ENCODE measurements at regions not wholly inside any gene's neighbourhood (a gene's known extent, or its start where the extent isn't known, plus 50 kb on each side); places are given as distances from the start of the nearest gene placed in this dataset.

- peaks cover 11% of the 10 kb centered on the region for H3K9me3 Mint-ChIP-seq (ENCODE audit: low read depth)
- DNase-seq = no peak
- ChIA-PET CTCF (no interaction called here), POLR2A (no interaction called here)
- no peak overlapping the region for H3K4me3 Mint-ChIP-seq
- intact Hi-C loops (cut with DNase I, micrococcal nuclease) = no loop called here
- H3K4me1 Mint-ChIP-seq = no peaks in the 10 kb centered on the region
- no peak overlapping the region for H3K27ac Mint-ChIP-seq
- H3K27me3 Mint-ChIP-seq = no peaks in the 10 kb centered on the region
- H3K36me3 Mint-ChIP-seq (ENCODE audit: low read depth) = no peaks in the 10 kb centered on the region
- ATAC-seq = no peak
Measured at GRCh38 chr18:77530732-77531131, 281.1 kb downstream of the GALR1 start.

- DNase-seq (no peak), ATAC-seq (no peak)
- ChIA-PET CTCF (interaction anchor here (0.6 kb wide), 1 partner anchor 10 kb away, joined by 3 read pairs; no protein-coding TSS in a partner anchor), POLR2A (no interaction called here)
- Mint-ChIP-seq H3K9me3 (ENCODE audit: low read depth) (peaks cover 4% of the 10 kb centered on the region), H3K27ac (no peak overlapping the region), H3K4me3 (no peak overlapping the region), H3K36me3 (ENCODE audit: low read depth) (no peaks in the 10 kb centered on the region), H3K27me3 (peaks cover 9% of the 10 kb centered on the region), H3K4me1 (no peaks in the 10 kb centered on the region)
- intact Hi-C loops (cut with DNase I, micrococcal nuclease) = no loop called here
Measured at GRCh38 chr18:77539860-77540259, 290.2 kb downstream of the GALR1 start.

- Mint-ChIP-seq H3K9me3 (ENCODE audit: low read depth) (no peaks in the 10 kb centered on the region), H3K4me3 (no peak overlapping the region), H3K36me3 (ENCODE audit: low read depth) (no peaks in the 10 kb centered on the region), H3K27me3 (peaks cover 5% of the 10 kb centered on the region), H3K4me1 (no peaks in the 10 kb centered on the region), H3K27ac (no peak overlapping the region)
- CTCF ChIA-PET = interaction anchor here (0.6 kb wide), 1 partner anchor 1359 kb away, joined by 4 read pairs; no protein-coding TSS in a partner anchor
- intact Hi-C loops (cut with DNase I, micrococcal nuclease) = no loop called here
- DNase-seq (no peak), ATAC-seq (no peak)
- POLR2A ChIA-PET = no interaction called here
Measured at GRCh38 chr18:77544792-77545191, 295.1 kb downstream of the GALR1 start.

GRCh38 chr18:77547757-77548156, 298.1 kb downstream of the GALR1 start:
- CTCF ChIA-PET = no interaction called here
- no peak for ATAC-seq
- H3K9me3 Mint-ChIP-seq (ENCODE audit: low read depth) = no peaks in the 10 kb centered on the region

GRCh38 chr18:77548790-77549420, 299.3 kb downstream of the GALR1 start:
- ChIA-PET POLR2A (no interaction called here), CTCF (no interaction called here)
- Mint-ChIP-seq H3K9me3 (ENCODE audit: low read depth) (no peaks in the 10 kb centered on the region), H3K36me3 (ENCODE audit: low read depth) (no peaks in the 10 kb centered on the region), H3K4me1 (no peaks in the 10 kb centered on the region), H3K4me3 (no peak overlapping the region), H3K27me3 (peaks cover 4% of the 10 kb centered on the region), H3K27ac (no peak overlapping the region)
- no peak for ATAC-seq
- no peak for DNase-seq
- intact Hi-C loops (cut with DNase I, micrococcal nuclease) = no loop called here

More at GRCh38 chr18:77547757-77548156, 298.1 kb downstream of the GALR1 start:
- Mint-ChIP-seq H3K27me3 (peaks cover 4% of the 10 kb centered on the region), H3K4me3 (no peak overlapping the region), H3K36me3 (ENCODE audit: low read depth) (no peaks in the 10 kb centered on the region), H3K27ac (no peak overlapping the region), H3K4me1 (no peaks in the 10 kb centered on the region)
- no peak for DNase-seq
- intact Hi-C loops (cut with DNase I, micrococcal nuclease) = no loop called here
- POLR2A ChIA-PET = no interaction called here

- POLR2A ChIA-PET = interaction anchor here (0.6 kb wide), 1 partner anchor 1432 kb away, joined by 3 read pairs; no protein-coding TSS in a partner anchor
- no peaks in the 10 kb centered on the region for H3K9me3 Mint-ChIP-seq (ENCODE audit: low read depth)
- CTCF ChIA-PET = no interaction called here
- ATAC-seq = no peak
- intact Hi-C loops (cut with DNase I, micrococcal nuclease) = no loop called here
- H3K27me3 Mint-ChIP-seq = peaks cover 8% of the 10 kb centered on the region
- no peak overlapping the region for H3K27ac Mint-ChIP-seq
- DNase-seq = no peak
- no peaks in the 10 kb centered on the region for H3K36me3 Mint-ChIP-seq (ENCODE audit: low read depth)
- H3K4me1 Mint-ChIP-seq = no peaks in the 10 kb centered on the region
- no peak overlapping the region for H3K4me3 Mint-ChIP-seq
Measured at GRCh38 chr18:77550625-77551024, 301.0 kb downstream of the GALR1 start.

GRCh38 chr18:77551055-77551454, 301.4 kb downstream of the GALR1 start:
- intact Hi-C loops (cut with DNase I, micrococcal nuclease) = no loop called here
- H3K27me3 Mint-ChIP-seq = peaks cover 7% of the 10 kb centered on the region
- no peak for ATAC-seq
- H3K27ac Mint-ChIP-seq = no peak overlapping the region
- no peaks in the 10 kb centered on the region for H3K36me3 Mint-ChIP-seq (ENCODE audit: low read depth)
- no peaks in the 10 kb centered on the region for H3K9me3 Mint-ChIP-seq (ENCODE audit: low read depth)
- no peak overlapping the region for H3K4me3 Mint-ChIP-seq
- no peaks in the 10 kb centered on the region for H3K4me1 Mint-ChIP-seq
- POLR2A ChIA-PET = interaction anchor here (0.6 kb wide), 1 partner anchor 1432 kb away, joined by 3 read pairs; no protein-coding TSS in a partner anchor
- CTCF ChIA-PET = no interaction called here
- no peak for DNase-seq

- Mint-ChIP-seq H3K27ac (no peak overlapping the region), H3K9me3 (ENCODE audit: low read depth) (no peaks in the 10 kb centered on the region)
- CTCF ChIA-PET = no interaction called here
Measured at GRCh38 chr18:77552945-77553344, 303.3 kb downstream of the GALR1 start.

GRCh38 chr18:77554061-77554460, 304.4 kb downstream of the GALR1 start:
- ATAC-seq (no peak), DNase-seq (no peak)
- POLR2A ChIA-PET = no interaction called here
- CTCF ChIA-PET = no interaction called here
- intact Hi-C loops (cut with DNase I, micrococcal nuclease) = no loop called here
- Mint-ChIP-seq H3K4me1 (no peaks in the 10 kb centered on the region), H3K27me3 (peaks cover 13% of the 10 kb centered on the region), H3K9me3 (ENCODE audit: low read depth) (no peaks in the 10 kb centered on the region), H3K36me3 (ENCODE audit: low read depth) (no peaks in the 10 kb centered on the region), H3K27ac (no peak overlapping the region), H3K4me3 (no peak overlapping the region)

More at GRCh38 chr18:77552945-77553344, 303.3 kb downstream of the GALR1 start:
- POLR2A ChIA-PET = no interaction called here
- H3K4me3 Mint-ChIP-seq = no peak overlapping the region
- intact Hi-C loops (cut with DNase I, micrococcal nuclease) = no loop called here
- DNase-seq (no peak), ATAC-seq (no peak)
- peaks cover 8% of the 10 kb centered on the region for H3K27me3 Mint-ChIP-seq
- no peaks in the 10 kb centered on the region for H3K36me3 Mint-ChIP-seq (ENCODE audit: low read depth)
- no peaks in the 10 kb centered on the region for H3K4me1 Mint-ChIP-seq

GRCh38 chr18:77557046-77557587, 307.5 kb downstream of the GALR1 start:
- DNase-seq (peak; percentile 17), ATAC-seq (no peak)
- intact Hi-C loops (cut with DNase I, micrococcal nuclease) = no loop called here
- ChIA-PET POLR2A (no interaction called here), CTCF (no interaction called here)
- Mint-ChIP-seq H3K9me3 (ENCODE audit: low read depth) (no peaks in the 10 kb centered on the region), H3K27me3 (peaks cover 21% of the 10 kb centered on the region), H3K36me3 (ENCODE audit: low read depth) (no peaks in the 10 kb centered on the region), H3K27ac (no peak overlapping the region), H3K4me1 (peaks cover 9% of the 10 kb centered on the region), H3K4me3 (no peak overlapping the region)

GRCh38 chr18:77559274-77559910, 309.7 kb downstream of the GALR1 start:
- Mint-ChIP-seq H3K36me3 (ENCODE audit: low read depth) (no peaks in the 10 kb centered on the region), H3K9me3 (ENCODE audit: low read depth) (no peaks in the 10 kb centered on the region), H3K27me3 (peaks cover 21% of the 10 kb centered on the region), H3K27ac (no peak overlapping the region), H3K4me1 (peaks cover 9% of the 10 kb centered on the region), H3K4me3 (no peak overlapping the region)
- ChIA-PET CTCF (no interaction called here), POLR2A (no interaction called here)
- intact Hi-C loops (cut with DNase I, micrococcal nuclease) = no loop called here
- ATAC-seq (no peak), DNase-seq (no peak)

- H3K4me3 Mint-ChIP-seq = no peak overlapping the region
- H3K36me3 Mint-ChIP-seq (ENCODE audit: low read depth) = no peaks in the 10 kb centered on the region
- ChIA-PET POLR2A (no interaction called here), CTCF (no interaction called here)
- no peak overlapping the region for H3K27ac Mint-ChIP-seq
- ATAC-seq (peak; percentile 96), DNase-seq (peak; percentile 33)
- H3K27me3 Mint-ChIP-seq = peaks cover 19% of the 10 kb centered on the region
- H3K9me3 Mint-ChIP-seq (ENCODE audit: low read depth) = no peaks in the 10 kb centered on the region
- H3K4me1 Mint-ChIP-seq = peaks cover 9% of the 10 kb centered on the region
- intact Hi-C loops (cut with DNase I, micrococcal nuclease) = loop anchor here in 1 of 2 experiments (1.0 to 5.0 kb wide), 2 partner anchors 337 to 508 kb away; no protein-coding TSS in a partner anchor
Measured at GRCh38 chr18:77560341-77560992, 310.8 kb downstream of the GALR1 start.
